Frontal cortex (tissue), 3 donors: ENCODE measurements at regions not wholly inside any gene's neighbourhood (a gene's known extent, or its start where the extent isn't known, plus 50 kb on each side); places are given as distances from the start of the nearest gene placed in this dataset.

ENCODE experiments used
- DNase-seq, 2 donors: peaks; one replicate each; pipeline ENCODE4 v3.0.0; 2012; ENCODE audit warnings: low spot score in 2 of 2
- FAIRE-seq: peaks from 2 replicates; lab custom pipeline; 2012; peaks lifted over from hg19 to GRCh38; lab: Jason Lieb, UNC
- donor health status: control.
- donor health status: control.
- donor health status: control.

DNA sequence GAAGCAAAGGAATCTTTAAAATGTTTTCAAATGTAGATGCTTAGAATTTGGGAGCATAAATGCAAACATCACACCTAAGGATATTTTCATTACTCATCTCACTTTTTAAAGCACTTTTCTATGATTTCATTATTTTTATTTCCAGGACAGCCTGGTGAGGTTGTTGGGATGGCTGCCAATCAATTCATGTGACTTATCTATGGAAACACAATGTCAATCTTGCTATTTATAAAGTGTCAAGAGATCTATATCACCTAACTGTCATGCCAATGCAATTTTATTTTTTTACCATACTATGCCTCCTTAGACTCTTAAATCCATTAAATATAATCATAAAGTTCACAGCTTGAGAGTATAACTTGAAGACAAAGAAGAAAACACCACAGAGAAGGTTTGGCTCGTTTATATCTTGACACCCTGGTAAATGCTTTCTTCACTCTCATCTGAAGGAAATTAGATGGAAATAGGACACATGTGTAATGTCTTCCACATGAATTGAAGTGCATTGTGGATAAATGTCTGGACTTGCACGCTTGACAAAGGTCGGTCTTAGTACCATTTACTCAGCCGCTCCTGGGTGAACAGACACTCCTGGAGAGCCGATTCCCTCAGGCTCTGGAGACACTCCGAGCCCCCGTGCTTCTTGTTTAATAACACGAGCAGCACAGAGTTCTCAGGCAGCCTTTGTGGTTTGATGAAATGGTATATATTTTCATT, 425.7 kb upstream of the FAT1 start:
- FAIRE-seq, result no peak
- no peak for DNase-seq

DNA sequence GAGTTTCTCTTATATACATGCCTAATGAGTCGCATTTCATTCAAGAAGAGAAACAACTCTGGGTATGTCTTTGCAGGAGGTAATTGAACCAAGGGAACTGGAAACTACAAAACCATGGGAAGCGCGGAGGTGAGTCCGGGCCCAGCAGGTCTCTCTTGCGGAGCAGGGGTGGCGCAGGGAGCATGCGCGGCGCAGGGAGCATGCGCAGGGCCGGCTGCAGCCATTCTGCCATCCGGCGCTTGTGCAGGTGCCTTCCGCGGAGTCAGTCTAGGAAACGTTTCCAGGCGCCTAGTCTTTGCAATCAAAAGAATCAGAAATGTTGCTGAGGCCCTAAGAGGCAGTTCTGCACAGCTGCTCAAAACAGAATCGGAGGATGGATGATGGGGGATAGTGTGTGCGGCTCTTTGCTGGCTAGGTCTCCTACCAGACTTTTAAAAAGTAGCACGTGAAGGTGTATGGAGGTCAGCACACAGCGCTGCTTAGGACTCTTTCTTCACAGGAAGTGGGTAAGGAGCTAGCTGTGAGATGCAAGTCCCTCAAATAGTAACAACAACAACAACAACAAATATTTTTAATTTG, 433.8 kb upstream of the FAT1 start:
- no peak for DNase-seq
- FAIRE-seq, result no peak

DNA sequence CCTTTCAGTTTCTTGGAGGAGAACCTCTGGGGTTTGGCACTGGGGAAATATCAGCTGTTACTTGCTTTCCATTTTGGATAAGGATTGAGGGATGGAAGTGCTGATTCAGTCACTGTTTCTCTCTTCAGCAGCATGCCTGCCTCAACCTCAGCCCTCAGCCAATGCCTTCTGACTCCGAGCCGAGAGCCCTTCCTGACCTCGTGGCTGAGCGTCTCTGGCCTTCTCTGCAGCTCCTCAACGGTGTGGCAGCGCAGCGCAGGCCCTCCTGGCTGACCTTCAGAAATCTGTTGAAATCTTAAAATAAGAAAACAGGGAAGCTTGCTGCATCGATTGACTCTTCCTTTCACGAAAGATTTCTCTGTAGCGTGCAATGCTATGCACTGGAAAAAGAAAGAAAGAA, 434.3 kb upstream of the FAT1 start:
- DNase-seq (no peak), FAIRE-seq (no peak)

DNA sequence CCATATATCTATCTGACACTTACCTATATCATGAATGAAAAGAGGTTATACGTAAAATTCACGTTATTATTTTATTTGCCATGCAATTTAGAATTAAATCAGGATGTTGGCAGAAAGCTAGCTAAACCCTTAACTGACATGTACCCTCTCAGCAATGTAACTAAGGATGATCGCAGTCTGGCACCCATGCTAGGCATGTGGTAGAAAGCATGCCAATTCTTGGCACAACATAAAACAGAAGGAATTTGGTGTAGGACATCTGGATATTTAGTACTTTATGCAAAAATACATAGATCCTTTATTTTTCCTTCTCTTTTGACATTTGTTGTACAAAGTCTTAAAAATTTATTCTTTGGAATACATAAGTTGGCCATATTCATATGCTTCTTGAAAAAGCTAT, 436.8 kb upstream of the FAT1 start:
- FAIRE-seq, result no peak
- no peak for DNase-seq

DNA sequence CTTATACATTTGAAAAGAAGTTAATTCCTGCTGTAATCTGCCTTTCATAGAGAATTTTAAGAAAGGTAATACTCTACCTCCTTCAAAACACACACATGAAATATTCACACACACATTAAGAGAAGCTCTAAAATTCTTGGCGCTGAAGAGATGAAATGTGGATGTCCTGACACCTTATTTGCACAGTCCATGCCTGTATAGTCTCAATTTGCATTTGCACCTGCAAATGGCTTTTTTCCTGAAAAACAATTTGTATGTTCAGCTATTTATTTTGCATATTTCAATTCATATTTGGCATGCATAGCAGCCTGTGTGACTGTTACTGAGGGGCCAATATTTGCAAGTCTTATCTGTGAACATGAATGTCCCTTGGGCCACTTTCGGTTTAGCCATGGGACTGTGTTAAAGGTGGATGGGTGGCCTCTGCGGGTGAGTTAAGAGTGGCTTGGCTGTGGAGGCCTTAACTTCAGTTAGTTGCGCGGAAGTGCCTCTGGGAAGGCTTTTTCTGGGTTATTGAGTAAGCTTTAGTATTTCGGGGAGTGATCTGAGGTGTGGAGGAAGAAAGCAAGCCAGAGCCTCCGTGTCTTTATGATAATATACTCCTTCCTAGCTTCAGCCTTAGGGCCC, 443.3 kb upstream of the FAT1 start:
- DNase-seq, result no peak
- FAIRE-seq, result no peak

DNA sequence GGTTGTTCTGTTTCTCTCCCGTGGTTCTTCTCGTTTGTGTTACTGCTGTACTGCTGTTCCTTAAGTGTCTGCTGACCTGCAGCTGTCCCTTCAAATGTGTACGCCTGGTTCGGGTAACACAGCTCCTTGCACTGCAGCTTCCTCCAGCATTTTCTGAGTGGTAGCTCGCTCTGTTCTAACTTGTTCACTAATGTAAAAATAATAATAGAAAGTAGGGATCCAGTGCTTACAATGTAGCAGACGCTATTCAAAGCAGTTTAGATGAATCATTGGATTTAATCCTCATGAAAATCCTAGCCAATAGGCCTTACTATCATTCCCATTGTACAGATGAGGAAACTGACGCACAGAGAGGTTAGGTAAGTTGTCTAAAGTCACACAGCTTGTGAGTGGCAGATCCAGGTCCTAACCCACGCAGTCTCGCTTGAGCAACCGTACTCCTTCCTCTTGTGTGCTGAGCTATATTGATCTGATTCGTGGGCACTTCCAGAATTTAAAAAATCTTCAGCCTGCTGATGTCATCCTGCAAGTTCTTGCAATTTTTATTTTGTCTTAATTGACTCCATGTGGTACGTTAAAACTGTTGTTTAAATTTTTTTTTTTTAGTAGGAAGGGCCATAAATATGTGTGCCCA, 448.2 kb upstream of the FAT1 start:
- FAIRE-seq, result no peak
- DNase-seq, result no peak

DNA sequence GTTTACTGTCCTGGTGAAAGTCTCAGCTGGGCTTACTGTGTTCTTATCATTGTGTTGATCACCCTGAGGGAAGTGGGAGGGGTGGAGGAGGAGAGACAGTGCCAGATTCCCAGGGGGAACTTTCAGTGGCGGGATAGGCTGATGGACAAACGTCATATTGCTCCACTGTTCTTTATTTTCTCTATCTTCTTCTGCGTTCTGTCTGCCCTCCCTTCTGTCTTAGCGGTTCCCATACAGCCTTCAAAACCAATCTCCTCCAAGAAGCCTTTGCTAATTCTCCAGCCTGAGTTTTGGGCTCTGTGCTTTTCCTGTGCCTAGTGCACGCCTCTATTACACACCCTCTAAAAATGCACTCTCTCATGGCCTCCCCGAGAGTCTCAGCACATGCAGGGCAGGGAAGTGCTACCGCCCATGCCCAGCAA, 448.7 kb upstream of the FAT1 start:
- no peak for FAIRE-seq
- DNase-seq, result no peak

DNA sequence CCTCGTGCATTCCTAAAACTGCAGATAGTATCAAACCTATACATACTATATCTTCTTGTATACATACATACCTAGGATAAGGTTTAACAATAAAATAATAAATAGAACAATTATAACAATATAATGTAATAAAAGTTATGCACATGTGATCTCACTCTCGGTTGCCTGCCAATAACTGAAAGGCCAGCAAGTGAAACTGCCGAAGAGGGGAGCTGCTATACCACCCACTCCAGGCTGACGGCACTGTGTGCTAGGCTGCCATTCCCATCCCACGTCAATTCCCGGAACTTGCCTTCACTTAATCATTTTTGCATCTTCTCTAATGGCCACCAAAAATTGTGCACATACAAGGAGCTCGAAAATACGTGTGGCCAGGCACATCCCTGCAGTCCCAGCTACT, 451.1 kb upstream of the FAT1 start:
- FAIRE-seq (no peak), DNase-seq (no peak)

DNA sequence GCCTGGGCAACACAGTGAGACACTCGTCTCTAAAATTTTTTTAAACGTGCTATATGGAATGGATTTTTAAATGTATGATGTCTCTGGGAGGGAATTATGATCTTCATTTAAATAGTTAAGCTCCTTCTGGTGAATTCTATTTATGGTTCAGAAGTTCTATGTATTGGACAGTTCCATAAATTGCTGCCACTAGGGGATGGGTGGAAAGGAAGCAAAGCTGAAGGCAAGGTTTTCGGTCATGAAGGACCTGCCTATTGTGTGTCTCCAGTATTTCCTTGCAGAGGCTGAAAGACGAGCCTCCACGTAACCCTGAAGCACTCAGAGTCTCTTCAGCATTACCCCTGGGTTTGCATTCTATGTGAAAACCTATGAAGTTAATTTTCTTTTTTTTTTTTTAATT, 451.5 kb upstream of the FAT1 start:
- FAIRE-seq (no peak), DNase-seq (no peak)

DNA sequence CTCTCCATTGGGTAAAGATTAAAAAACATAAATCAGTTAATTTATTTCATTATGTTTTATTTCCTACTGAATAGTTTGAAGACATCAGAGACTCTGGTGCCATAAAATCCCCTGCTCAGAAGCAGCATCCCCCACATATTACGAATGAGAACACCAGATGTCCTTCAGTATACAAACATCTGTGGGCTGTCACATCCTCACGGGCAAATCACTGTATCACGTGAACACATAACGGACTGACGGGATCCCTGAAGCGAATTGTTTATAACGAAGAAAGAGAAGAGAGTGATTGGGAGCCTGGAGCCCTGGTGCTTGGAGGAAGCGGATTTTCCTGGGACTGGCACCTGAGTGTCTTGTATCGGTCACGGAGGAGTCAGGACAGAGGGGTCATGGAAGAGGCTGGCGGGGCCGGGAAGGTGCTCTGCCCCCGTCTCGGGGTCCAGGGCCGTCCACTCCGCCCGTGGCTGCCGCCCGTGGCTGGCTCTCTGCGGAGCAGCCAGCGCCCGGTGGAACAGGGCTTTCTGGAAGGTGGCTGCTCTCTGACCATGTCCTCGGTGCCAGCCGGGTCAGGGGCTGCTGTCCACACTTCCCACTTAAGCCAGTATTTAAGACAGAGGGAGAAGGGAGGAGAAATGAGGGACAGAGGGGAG, 452.7 kb upstream of the FAT1 start:
- FAIRE-seq (no peak), DNase-seq (no peak)

DNA sequence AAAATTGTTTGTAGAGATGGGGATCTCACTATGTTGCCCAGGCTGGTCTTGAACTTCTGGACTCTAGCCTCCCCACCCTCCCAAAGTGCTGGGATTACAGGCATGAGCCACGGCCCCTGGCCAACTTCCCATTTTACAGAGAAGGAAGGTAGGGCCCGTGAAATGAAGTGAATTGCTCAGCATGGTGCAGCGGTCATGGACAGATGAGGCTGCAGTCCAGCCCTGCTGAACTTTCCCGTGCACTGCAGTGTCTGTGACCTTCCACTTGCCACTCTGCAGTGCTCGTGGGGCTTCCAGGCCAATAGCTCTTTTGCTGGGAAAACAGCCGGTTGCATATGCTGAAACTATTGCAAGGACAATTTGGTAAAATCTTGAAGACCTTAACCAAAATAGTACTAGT, 454.4 kb upstream of the FAT1 start:
- FAIRE-seq, result no peak
- DNase-seq, result no peak

DNA sequence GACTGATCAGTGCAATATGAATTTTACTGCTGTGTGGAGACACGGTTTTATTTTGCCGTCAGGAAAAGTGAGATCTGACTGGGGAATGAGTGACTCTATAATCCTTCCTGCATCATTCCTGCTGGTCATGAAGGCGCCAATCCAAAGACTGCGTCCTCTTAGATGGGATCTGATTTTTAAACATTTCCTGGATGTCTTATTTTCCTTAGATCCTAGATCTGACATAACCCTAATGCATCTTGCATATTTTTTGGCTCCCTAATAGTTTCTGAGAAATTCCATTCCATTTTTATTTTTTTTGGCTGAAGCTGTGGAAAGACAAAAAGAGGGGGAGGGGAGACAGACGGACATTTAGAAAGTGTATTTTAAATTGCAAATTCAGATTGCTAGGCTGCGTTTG, 454.9 kb upstream of the FAT1 start:
- FAIRE-seq (no peak), DNase-seq (no peak)

DNA sequence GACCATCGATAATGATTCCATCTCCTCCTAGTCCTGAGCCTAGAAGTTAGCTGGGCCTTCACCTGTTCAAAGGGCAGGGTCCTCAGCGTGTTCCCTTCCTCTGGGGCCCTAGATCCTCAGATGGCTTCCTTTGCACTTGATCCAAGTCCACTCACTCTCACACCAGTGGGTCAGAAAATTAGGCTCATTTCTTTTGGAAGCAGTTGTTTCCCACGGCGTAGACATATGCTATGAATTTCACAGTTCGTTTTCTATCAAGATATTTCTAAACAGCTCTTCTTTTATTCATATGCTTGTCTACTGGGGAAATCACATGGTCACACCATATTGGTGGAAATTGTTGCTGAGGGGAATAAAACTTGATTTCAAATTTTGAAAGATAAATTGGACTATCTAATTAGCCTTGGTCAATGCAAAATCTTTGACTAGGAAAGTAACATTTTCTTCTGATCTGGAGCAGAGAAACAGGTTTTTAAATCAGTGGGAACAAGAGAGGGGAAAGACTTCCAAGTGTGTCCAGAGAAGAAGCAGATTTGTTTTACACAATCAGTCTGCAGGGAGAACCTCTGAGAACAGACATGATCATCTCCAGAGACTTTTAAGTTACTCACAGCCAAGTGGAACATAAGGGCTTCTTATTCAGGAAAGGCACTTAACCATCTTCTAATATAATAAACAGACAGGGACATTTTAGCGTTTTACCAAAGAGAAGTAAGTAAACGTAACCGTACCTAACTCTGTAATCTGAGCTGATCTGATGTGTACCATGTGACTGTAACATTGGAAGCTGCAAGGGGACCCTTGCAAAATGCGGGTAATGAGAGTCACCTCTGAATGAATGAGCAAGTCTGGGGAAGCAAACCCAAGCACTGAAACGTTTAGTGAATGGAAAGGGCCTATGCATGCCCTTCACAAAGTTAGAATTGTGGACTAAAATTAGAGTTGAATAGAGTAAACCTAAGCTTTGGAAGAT, 455.7 kb upstream of the FAT1 start:
- DNase-seq, result no peak
- FAIRE-seq, result no peak

DNA sequence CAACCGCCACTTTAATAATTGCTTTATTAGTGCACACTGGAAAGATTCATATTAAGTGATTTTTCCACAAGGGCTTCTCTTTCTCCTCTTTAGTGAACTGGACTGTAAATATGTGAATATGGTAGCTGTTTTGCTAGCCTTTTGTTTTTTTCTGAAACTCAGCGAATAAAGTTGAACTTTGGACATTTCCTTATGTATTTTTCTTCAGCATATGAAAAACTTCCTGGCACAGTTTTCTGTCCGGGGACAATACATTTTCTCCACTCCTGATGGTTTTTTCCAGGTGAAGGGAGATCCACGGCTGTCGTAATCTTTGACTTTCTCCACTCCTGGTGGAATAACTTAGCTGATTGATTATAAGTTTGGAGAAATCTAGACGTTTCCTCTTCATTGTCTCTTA, 457.4 kb upstream of the FAT1 start:
- DNase-seq, result no peak
- no peak for FAIRE-seq

DNA sequence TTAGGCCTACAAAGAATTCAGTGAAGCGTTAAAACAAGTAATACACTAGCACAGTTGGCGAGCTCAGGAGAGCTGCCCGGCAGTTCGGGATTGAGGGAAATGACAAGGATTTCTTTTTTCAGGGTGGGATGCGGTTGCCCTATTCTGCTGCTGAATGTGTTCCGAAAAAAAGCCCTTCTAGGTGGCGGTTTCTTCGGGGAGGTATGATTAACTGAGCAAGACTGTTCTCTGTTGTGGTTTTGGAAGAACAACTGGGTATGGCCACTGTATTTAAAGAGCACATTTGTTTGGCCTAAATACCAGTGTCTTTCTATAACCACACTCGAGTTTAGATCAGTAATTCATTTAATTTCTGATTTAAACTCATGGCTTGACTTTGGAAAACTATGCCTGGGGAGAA, 459.7 kb upstream of the FAT1 start:
- FAIRE-seq (no peak), DNase-seq (no peak)

DNA sequence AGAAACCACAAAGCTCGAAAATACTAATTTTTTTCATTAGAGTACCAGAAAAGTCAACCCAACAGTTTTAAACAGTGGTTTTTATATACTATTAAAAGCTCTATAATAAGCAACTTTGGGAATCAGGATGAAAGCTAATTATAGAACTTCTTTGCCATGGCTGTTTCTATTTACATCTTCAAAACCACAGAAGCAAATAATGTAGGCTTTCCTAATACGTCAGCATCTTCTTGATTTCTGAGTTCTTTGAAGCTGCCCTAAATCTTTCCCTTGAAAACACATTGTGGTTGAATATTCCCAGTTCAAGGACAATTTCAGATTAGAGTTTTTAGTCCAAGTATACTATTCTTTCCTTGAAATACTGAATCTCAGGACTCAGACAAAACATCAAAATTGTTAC, 460.2 kb upstream of the FAT1 start:
- no peak for DNase-seq
- no peak for FAIRE-seq

DNA sequence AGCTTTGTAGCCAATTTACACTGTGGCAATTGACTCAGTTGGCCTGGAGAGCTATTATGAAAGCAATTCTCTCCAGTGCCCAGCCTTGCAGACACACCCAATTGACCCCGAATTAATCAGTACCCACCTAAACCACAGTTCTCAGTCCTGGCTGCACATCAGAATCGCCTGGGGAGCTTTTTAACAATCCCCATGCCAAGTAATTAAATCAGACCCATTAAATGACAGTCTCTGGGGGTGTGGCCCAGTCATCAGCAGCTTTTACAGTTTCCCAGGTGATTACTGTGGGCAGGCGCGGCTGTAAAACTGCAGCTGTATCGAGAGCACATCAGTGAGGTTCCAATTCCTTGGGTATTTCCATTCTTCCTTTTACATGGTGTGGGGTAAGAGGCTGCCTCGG, 460.9 kb upstream of the FAT1 start:
- no peak for FAIRE-seq

DNA sequence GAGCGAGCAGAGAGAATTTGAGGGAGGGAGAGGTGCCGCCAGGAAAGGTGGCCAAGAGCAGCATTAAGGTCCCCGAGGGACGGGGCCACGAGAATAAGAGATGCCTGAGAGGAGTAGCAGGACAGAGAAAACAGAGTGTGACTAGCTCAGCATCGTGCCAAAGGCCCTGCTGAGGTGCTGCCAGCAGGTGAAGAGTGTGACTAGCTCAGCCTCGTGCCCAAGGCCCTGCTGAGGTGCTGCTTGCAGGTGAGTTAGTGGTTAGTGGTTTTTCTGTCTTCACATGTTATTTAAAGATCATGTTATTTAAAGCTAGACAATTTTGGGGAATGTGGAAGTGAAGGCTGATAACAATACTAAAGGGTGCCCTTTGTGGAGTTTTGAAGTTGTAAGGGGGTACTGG, 464.5 kb upstream of the FAT1 start:
- FAIRE-seq, result no peak
- no peak for DNase-seq

More for the DNA sequence above, 460.9 kb upstream of the FAT1 start:
- DNase-seq, result no peak

DNA sequence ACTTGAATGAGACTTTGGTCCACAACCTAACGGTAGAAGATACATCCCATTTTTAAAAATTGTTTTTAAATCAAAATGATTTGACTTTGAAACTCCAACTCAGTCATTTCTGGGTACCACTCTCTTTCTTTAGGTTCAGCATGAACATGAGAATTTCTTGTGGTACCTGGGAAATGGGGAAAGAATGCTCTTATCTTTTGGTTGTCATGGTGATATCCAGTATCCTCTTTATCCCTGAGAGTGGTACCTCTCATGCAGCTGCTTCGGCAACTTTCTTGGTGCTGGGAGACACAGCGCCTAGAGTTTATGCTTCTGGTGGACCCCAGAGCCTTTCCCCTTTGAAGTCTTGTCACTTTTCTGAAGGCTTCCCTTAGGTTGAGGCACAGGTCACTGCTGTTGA, 465.1 kb upstream of the FAT1 start:
- DNase-seq, result no peak
- no peak for FAIRE-seq

DNA sequence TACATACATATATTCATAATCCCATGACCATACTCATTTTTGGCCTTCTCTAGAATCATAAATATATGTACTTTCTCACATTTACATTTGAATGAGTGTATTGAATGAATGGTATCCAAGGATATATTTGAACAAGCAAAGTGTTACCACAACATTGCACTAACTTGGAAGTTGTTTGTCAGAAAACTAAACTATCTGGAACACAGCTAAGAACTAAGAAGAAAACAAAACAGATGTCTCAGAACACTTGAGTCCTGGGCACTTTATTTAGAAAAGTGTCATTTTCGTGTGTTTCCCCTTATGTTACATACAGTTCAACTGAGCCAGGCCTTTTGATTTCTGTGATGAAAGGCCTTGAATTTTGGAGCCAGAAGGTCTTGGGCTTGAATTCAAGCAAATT, 466.7 kb upstream of the FAT1 start:
- DNase-seq (no peak), FAIRE-seq (no peak)
